ENCODE measurements at regions not wholly inside any gene's neighbourhood (a gene's known extent, or its start where the extent isn't known, plus 50 kb on each side); places are given as distances from the start of the nearest gene placed in this dataset.

GRCh38 chr5:106006242-106006641 lies 1664.5 kb downstream of the EFNA5 start:
- TF ChIP-seq CTCF (conservative IDR thresholded peaks at IDR 0.05; ENCODE audit: low read depth, low read length): no peak
- no peak for TF ChIP-seq EZH2 (IDR thresholded peaks at IDR 0.05; ENCODE audit: borderline replicate concordance, low read depth, low read length, poor library complexity, severe bottlenecking)

All from A673 (cell line).